Uterus (tissue), 2 donors: ENCODE measurements at regions not wholly inside any gene's neighbourhood (a gene's known extent, or its start where the extent isn't known, plus 50 kb on each side); places are given as distances from the start of the nearest gene placed in this dataset.

ENCODE experiments used
- POLR2A ChIP-seq, 2 donors: fragments of 450-650 bp; IDR thresholded peaks; one replicate each; pipeline ENCODE4 v1.6.1; 2016; ENCODE audit warnings: antibody characterized with exemption in 2 of 2, mild to moderate bottlenecking in 1 of 2, moderate library complexity in 1 of 2
- TF ChIP-seq, protein P1 (sequence below), 4 experiments: fragments of 200-600 bp in 2 of 4; fragments of 450-650 bp in 2 of 4; sonication (generic) in 2 of 4; IDR thresholded peaks; one replicate each; pipeline ENCODE4 v1.5.1; 2016 to 2019; ENCODE audit warnings: antibody characterized with exemption in 4 of 4, mild to moderate bottlenecking in 2 of 4, moderate library complexity in 1 of 4

- TF ChIP-seq, protein P1, sequence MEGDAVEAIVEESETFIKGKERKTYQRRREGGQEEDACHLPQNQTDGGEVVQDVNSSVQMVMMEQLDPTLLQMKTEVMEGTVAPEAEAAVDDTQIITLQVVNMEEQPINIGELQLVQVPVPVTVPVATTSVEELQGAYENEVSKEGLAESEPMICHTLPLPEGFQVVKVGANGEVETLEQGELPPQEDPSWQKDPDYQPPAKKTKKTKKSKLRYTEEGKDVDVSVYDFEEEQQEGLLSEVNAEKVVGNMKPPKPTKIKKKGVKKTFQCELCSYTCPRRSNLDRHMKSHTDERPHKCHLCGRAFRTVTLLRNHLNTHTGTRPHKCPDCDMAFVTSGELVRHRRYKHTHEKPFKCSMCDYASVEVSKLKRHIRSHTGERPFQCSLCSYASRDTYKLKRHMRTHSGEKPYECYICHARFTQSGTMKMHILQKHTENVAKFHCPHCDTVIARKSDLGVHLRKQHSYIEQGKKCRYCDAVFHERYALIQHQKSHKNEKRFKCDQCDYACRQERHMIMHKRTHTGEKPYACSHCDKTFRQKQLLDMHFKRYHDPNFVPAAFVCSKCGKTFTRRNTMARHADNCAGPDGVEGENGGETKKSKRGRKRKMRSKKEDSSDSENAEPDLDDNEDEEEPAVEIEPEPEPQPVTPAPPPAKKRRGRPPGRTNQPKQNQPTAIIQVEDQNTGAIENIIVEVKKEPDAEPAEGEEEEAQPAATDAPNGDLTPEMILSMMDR (IDR thresholded peaks at IDR 0.05), result no peak
- no peak for TF ChIP-seq POLR2A (IDR thresholded peaks at IDR 0.05)
Measured at GRCh38 chr5:77852514-77853352, 76.6 kb upstream of the TBCA start.
